ENCODE measurements at regions not wholly inside any gene's neighbourhood (a gene's known extent, or its start where the extent isn't known, plus 50 kb on each side); places are given as distances from the start of the nearest gene placed in this dataset.
"Not testable (repeated sequence)": the region's sequence is repeated elsewhere in the genome, so short reads cannot be mapped to it uniquely, and the experiment has no call there.

GRCh38 chr3:189375532-189375931 is 203.8 kb downstream of the TPRG1 start:
- no peak for DNase-seq

- no peak for DNase-seq
Measured at GRCh38 chr3:189383630-189384029, 211.9 kb downstream of the TPRG1 start.

GRCh38 chr3:189385880-189386279 is 214.1 kb downstream of the TPRG1 start:
- DNase-seq: not testable (repeated sequence)

GRCh38 chr3:189386739-189387138 is 215.0 kb downstream of the TPRG1 start:
- DNase-seq: no peak

- DNase-seq: no peak
Measured at GRCh38 chr3:189389346-189389745, 217.6 kb downstream of the TPRG1 start.

GRCh38 chr3:189393598-189393997 is 221.8 kb downstream of the TPRG1 start:
- DNase-seq: no peak

- peak; percentile 36 for DNase-seq
Measured at GRCh38 chr3:189394599-189395121, 222.9 kb downstream of the TPRG1 start.

- DNase-seq: no peak
Measured at GRCh38 chr3:189395825-189396224, 224.1 kb downstream of the TPRG1 start.

- DNase-seq: no peak
Measured at GRCh38 chr3:189398656-189399055, 226.9 kb downstream of the TPRG1 start.

GRCh38 chr3:189401196-189401595 is 229.4 kb downstream of the TPRG1 start:
- no peak for DNase-seq

- no peak for DNase-seq
Measured at GRCh38 chr3:189403194-189403593, 228.0 kb upstream of the TP63 start.

GRCh38 chr3:189404024-189404423 is 227.2 kb upstream of the TP63 start:
- no peak for DNase-seq

GRCh38 chr3:189404797-189405484 is 226.2 kb upstream of the TP63 start:
- no peak for DNase-seq

GRCh38 chr3:189406148-189406547 is 225.0 kb upstream of the TP63 start:
- DNase-seq: no peak

- DNase-seq: no peak
Measured at GRCh38 chr3:189410522-189410921, 220.7 kb upstream of the TP63 start.

- DNase-seq: no peak
Measured at GRCh38 chr3:189419038-189419437, 212.2 kb upstream of the TP63 start.

GRCh38 chr3:189419683-189420082 is 211.5 kb upstream of the TP63 start:
- no peak for DNase-seq

- no peak for DNase-seq
Measured at GRCh38 chr3:189424922-189425321, 206.3 kb upstream of the TP63 start.

GRCh38 chr3:189429019-189429418 is 202.2 kb upstream of the TP63 start:
- no peak for DNase-seq

GRCh38 chr3:189430166-189430565 is 201.0 kb upstream of the TP63 start:
- no peak for DNase-seq

- not testable (repeated sequence) for DNase-seq
Measured at GRCh38 chr3:189442257-189442656, 188.9 kb upstream of the TP63 start.

- DNase-seq: no peak
Measured at GRCh38 chr3:189446959-189447560, 184.1 kb upstream of the TP63 start.

GRCh38 chr3:189449084-189449483 is 182.1 kb upstream of the TP63 start:
- DNase-seq: no peak

GRCh38 chr3:189455009-189455408 is 176.2 kb upstream of the TP63 start:
- DNase-seq: no peak

Measured in NCI-H774 (cell line).